Neural cell (in vitro differentiated cells): ENCODE measurements at regions not wholly inside any gene's neighbourhood (a gene's known extent, or its start where the extent isn't known, plus 50 kb on each side); places are given as distances from the start of the nearest gene placed in this dataset.

Experiments used
- CTCF ChIP-seq: fragments of 450-650 bp; IDR thresholded peaks from 2 replicates; pipeline ENCODE4 v1.5.1; 2014; ENCODE audit warnings: antibody characterized with exemption, mild to moderate bottlenecking, moderate library complexity; ENCODE audit not compliant: poor library complexity, severe bottlenecking
- POLR2AphosphoS5 ChIP-seq: IDR thresholded peaks from 2 replicates; pipeline ENCODE4 v1.6.1; 2012
- REST ChIP-seq: IDR thresholded peaks from 2 replicates; pipeline ENCODE4 v1.6.1; 2012; ENCODE audit warnings: borderline replicate concordance

GRCh38 chr7:16347066-16347826 is 74.1 kb downstream of the CRPPA start:
- no peak for TF ChIP-seq CTCF
- TF ChIP-seq REST = no peak
- TF ChIP-seq POLR2AphosphoS5 = no peak
